Pancreas (tissue), 10 donors: ENCODE measurements at regions not wholly inside any gene's neighbourhood (a gene's known extent, or its start where the extent isn't known, plus 50 kb on each side); places are given as distances from the start of the nearest gene placed in this dataset.

Experiments
- ATAC-seq, 4 donors: fragments of 200-7000 bp; cut with Tn5 transposase; one replicate each; pipeline versions ENCODE4 v1.8.0 to v1.9.1; 2020; ENCODE audit warnings: mild to moderate bottlenecking in 4 of 4, moderate library complexity in 4 of 4
- DNase-seq, 6 donors: peaks; one replicate each; pipeline ENCODE4 v3.0.0-alpha.2; 2020
- FAIRE-seq: peaks from 2 replicates; lab custom pipeline; 2012; peaks lifted over from hg19 to GRCh38; lab: Jason Lieb, UNC
- H3K27ac ChIP-seq, 4 donors: fragments of 200-600 bp; sonication (generic); 1 replicate in 3 of 4; 2 replicates in 1 of 4; pipeline versions ENCODE4 v1.5.0 to v1.8.0; 2020
- H3K27me3 ChIP-seq, 4 donors: fragments of 200-600 bp; one replicate each; pipeline ENCODE4 v1.8.0; 2021
- H3K36me3 ChIP-seq, 3 donors: fragments of 200-600 bp; sonication (generic) in 1 of 3; one replicate each; pipeline versions ENCODE4 v1.5.0 to v1.8.0; 2020 to 2021
- H3K4me1 ChIP-seq, 3 donors: fragments of 200-600 bp; one replicate each; pipeline ENCODE4 v1.8.0; 2021
- H3K4me3 ChIP-seq, 4 donors: fragments of 200-600 bp; sonication (generic) in 2 of 4; one replicate each; pipeline versions ENCODE4 v1.5.0 to v1.8.0; 2020 to 2021
- H3K9me3 ChIP-seq, 4 donors: fragments of 200-600 bp; one replicate each; pipeline ENCODE4 v1.8.0; 2021
- CTCF ChIP-seq, 4 donors: fragments of 200-600 bp; sonication (generic) in 3 of 4; IDR thresholded peaks; one replicate each; pipeline versions ENCODE4 v1.5.0 to v1.8.0; 2021; ENCODE audit warnings: antibody characterized with exemption in 4 of 4
- WGBS, 2 donors: extraction: QIAGEN DNeasy Blood & Tissue Kit; methylation state at CpG; one replicate each; pipeline ENCODE4 v1.1.7; 2013; 5-methylcytosine and 5-hydroxymethylcytosine counted together
- intact Hi-C, 3 donors: fragments of 100-400 bp; cut with DNase I; formaldehyde crosslinking; loops; one replicate each; pipeline versions ENCODE4 v1.11.1 to v1.14.2; 2022
- donor health status: healthy with polysubstance abuse.
- donor health status: DM: no; HTN: no; CAD: no; lungs with moderate emphysema.
- donor health status: DM: no; HTN: no; CAD: no.
- donor health status: control.
- donor health status: control.
- donor health status: Bipolar disorder and iron deficiency.
- donor health status: DM: yes; HTN: yes; CAD: no.
- donor health status: DM: no; HTN: no; CAD: no.
- donor health status: DM: no; HTN: no; CAD: no.
- donor health status: DM: yes; HTN: yes; CAD: no.

- ATAC-seq: no peak
- WGBS, 2 donors: 73 to 93% methylated on average over 1 of the region's 1 CpG
- intact Hi-C loops: no loop called here
- no peak for FAIRE-seq
- TF ChIP-seq CTCF (IDR thresholded peaks at IDR 0.05): no peak
- DNase-seq: no peak
- H3K27me3 ChIP-seq: no peaks in the 10 kb centered on the region
- no peaks in the 10 kb centered on the region for H3K9me3 ChIP-seq
- no peaks in the 10 kb centered on the region for H3K4me1 ChIP-seq
- no peaks in the 10 kb centered on the region for H3K36me3 ChIP-seq
- no peak overlapping the region for H3K4me3 ChIP-seq
- no peak overlapping the region for H3K27ac ChIP-seq
These were observed 156.7 kb upstream of the NRSN1 start for GRCh38 chr6:23969344-23969743.

DNA sequence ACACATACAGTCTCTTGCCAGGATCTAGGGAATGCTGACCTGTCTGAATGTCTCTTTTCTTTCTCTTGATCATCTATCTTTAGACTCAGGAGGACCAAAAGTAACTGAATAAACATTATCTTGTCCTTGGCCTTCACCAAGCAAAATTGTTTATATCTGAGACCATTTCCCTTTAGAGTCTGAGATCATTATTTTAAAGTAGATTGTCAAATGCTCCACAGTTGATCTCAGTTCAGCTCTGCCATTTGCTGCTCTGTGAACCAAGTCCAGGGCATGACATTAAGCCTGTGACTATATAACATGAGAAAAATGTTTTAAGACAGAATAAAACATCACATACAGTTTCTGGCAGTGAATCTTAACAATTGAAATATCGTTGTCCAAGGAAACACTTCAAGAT lies 148.3 kb upstream of the NRSN1 start:
- intact Hi-C loops: no loop called here
- H3K4me3 ChIP-seq: no peak overlapping the region
- no peaks in the 10 kb centered on the region for H3K4me1 ChIP-seq
- H3K27ac ChIP-seq: no peak overlapping the region
- ATAC-seq (no peak), FAIRE-seq (no peak), DNase-seq (no peak)
- WGBS, 2 donors: 57 to 68% methylated on average over 1 of the region's 1 CpG
- H3K36me3 ChIP-seq: no peaks in the 10 kb centered on the region
- no peaks in the 10 kb centered on the region for H3K9me3 ChIP-seq
- H3K27me3 ChIP-seq: no peaks in the 10 kb centered on the region
- no peak for TF ChIP-seq CTCF (IDR thresholded peaks at IDR 0.05)

DNA sequence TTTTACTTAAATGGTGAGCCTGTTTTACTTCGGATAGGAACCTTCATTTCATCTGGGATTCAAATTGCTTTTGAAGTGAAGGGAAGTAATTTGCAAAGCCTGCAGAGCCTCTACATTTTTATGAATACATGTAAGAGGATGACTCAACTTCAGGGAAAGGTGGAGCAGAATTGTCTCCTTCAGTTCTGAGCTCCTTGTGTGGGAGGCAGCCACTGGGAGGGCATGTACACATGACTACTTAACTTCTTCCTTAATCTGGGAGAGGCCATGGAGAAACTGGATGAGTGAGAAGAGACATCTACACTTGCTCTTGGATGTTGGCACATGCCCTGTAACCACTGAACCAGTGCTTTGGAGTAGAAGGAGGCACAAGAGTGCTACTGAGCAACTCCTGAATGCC lies 145.1 kb upstream of the NRSN1 start:
- no peaks in the 10 kb centered on the region for H3K27me3 ChIP-seq
- intact Hi-C loops: no loop called here
- no peaks in the 10 kb centered on the region for H3K4me1 ChIP-seq
- no peak overlapping the region for H3K4me3 ChIP-seq
- FAIRE-seq: no peak
- H3K9me3 ChIP-seq: no peaks in the 10 kb centered on the region
- 48 to 65% methylated on average over 1 of the region's 1 CpG for WGBS, 2 donors
- ATAC-seq: no peak
- no peak overlapping the region for H3K27ac ChIP-seq
- DNase-seq: no peak
- TF ChIP-seq CTCF (IDR thresholded peaks at IDR 0.05): no peak
- no peaks in the 10 kb centered on the region for H3K36me3 ChIP-seq

DNA sequence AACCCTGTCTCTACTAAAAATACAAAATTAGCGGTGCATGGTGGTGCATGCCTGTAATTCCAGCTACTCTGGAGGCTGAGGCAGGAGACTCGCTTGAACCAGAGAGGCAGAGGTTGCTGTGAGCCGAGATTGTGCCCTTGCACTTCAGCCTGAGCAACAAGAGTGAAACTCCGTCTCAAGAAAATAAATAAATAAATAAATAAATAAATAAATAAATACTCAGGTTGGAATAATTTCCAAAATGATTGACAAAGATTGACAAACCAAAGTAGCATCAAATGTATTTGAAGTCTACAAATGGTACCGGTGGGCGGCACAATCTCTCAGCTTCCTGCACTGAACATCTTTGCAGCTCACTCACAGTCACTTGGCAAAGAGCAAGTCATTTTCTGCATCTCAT lies 144.1 kb upstream of the NRSN1 start:
- ATAC-seq (no peak), DNase-seq (no peak), FAIRE-seq (no peak)
- H3K27ac ChIP-seq: no peak overlapping the region
- H3K4me1 ChIP-seq: no peaks in the 10 kb centered on the region
- no peak for TF ChIP-seq CTCF (IDR thresholded peaks at IDR 0.05)
- no peaks in the 10 kb centered on the region for H3K27me3 ChIP-seq
- H3K9me3 ChIP-seq: no peaks in the 10 kb centered on the region
- H3K4me3 ChIP-seq: no peak overlapping the region
- intact Hi-C loops: no loop called here
- no peaks in the 10 kb centered on the region for H3K36me3 ChIP-seq
- 67 to 79% methylated on average over 6 of the region's 6 CpGs for WGBS, 2 donors

GRCh38 chr6:23983735-23984134 lies 142.3 kb upstream of the NRSN1 start:
- no peak for FAIRE-seq
- H3K9me3 ChIP-seq: no peaks in the 10 kb centered on the region
- no peaks in the 10 kb centered on the region for H3K36me3 ChIP-seq
- H3K27me3 ChIP-seq: no peaks in the 10 kb centered on the region
- H3K27ac ChIP-seq: no peak overlapping the region
- H3K4me3 ChIP-seq: no peak overlapping the region
- no peaks in the 10 kb centered on the region for H3K4me1 ChIP-seq
- WGBS, 2 donors: 54 to 55% methylated on average over 2 of the region's 2 CpGs
- no peak for ATAC-seq
- no peak for DNase-seq
- intact Hi-C loops: no loop called here
- TF ChIP-seq CTCF (IDR thresholded peaks at IDR 0.05): no peak
